GM12878 (cell line): ENCODE measurements at regions not wholly inside any gene's neighbourhood (a gene's known extent, or its start where the extent isn't known, plus 50 kb on each side); places are given as distances from the start of the nearest gene placed in this dataset.

Experiments used
- CEBPB ChIP-seq, 2 experiments: fragments of 150-350 bp in 1 of 2; IDR thresholded peaks; 2 replicates each; pipeline ENCODE4 v1.6.1; 2012 to 2014; ENCODE audit warnings: low read depth in 2 of 2, low read length in 2 of 2, borderline replicate concordance in 1 of 2, inconsistent platforms in 1 of 2
- CTCF ChIP-seq, 3 experiments: IDR thresholded peaks in 2 of 3; conservative IDR thresholded peaks in 1 of 3; 2 replicates each; pipeline ENCODE4 v1.5.1; 2011; ENCODE audit warnings: low read depth in 3 of 3, low read length in 3 of 3, mild to moderate bottlenecking in 3 of 3, control low read depth in 2 of 3, moderate library complexity in 2 of 3, inconsistent platforms in 1 of 3, mixed read lengths in 1 of 3; ENCODE audit not compliant: control insufficient read depth in 2 of 3, insufficient read depth in 1 of 3; ENCODE audit errors: extremely low read depth in 1 of 3
- EP300 ChIP-seq, 2 experiments: fragments of 150-350 bp in 1 of 2; IDR thresholded peaks; 2 replicates each; pipeline ENCODE4 v1.6.1; 2011 to 2012; ENCODE audit warnings: low read depth in 2 of 2, low read length in 2 of 2, borderline replicate concordance in 1 of 2, improper control_type of control experiment in 1 of 2, inconsistent platforms in 1 of 2; ENCODE audit not compliant: control insufficient read depth in 1 of 2
- FOXM1 ChIP-seq: IDR thresholded peaks from 2 replicates; pipeline ENCODE4 v1.6.1; 2012; ENCODE audit warnings: low read depth, mild to moderate bottlenecking, inconsistent platforms, low read length, moderate library complexity
- HDAC2 ChIP-seq: fragments of 200-600 bp; sonication (generic); IDR thresholded peaks from 2 replicates; pipeline ENCODE4 v1.6.1; 2017
- NFIC ChIP-seq: IDR thresholded peaks from 2 replicates; pipeline ENCODE4 v1.6.1; 2012; ENCODE audit warnings: low read depth, mild to moderate bottlenecking, inconsistent platforms, low read length, moderate library complexity
- RFX5 ChIP-seq: IDR thresholded peaks from 2 replicates; pipeline ENCODE4 v1.6.1; 2011; ENCODE audit warnings: low read depth, low read length, improper control_type of control experiment
- SUZ12 ChIP-seq: fragments of 200-600 bp; sonication (generic); IDR thresholded peaks from one replicate; pipeline ENCODE4 v1.6.1; 2018; ENCODE audit warnings: antibody characterized with exemption, mild to moderate bottlenecking; ENCODE audit not compliant: unreplicated experiment

GRCh38 chr20:40331807-40332560, 357.1 kb downstream of the MAFB start:
- TF ChIP-seq CTCF (IDR thresholded peaks at IDR 0.05 in 2 of 3, conservative IDR thresholded peaks at IDR 0.05 in 1 of 3; ENCODE audit: control insufficient read depth in 2 of 3, extremely low read depth in 1 of 3, insufficient read depth in 1 of 3, low read depth in 3 of 3, low read length in 3 of 3) (no peak), HDAC2 (no peak), NFIC (no peak), SUZ12 (no peak), FOXM1 (no peak), RFX5 (no peak), CEBPB (IDR thresholded peaks at IDR 0.05; ENCODE audit: borderline replicate concordance in 1 of 2, low read depth in 2 of 2, low read length in 2 of 2) (no peak), EP300 (IDR thresholded peaks at IDR 0.05; ENCODE audit: borderline replicate concordance in 1 of 2, control insufficient read depth in 1 of 2, low read depth in 2 of 2, low read length in 2 of 2) (no peak)
